ENCODE measurements at regions not wholly inside any gene's neighbourhood (a gene's known extent, or its start where the extent isn't known, plus 50 kb on each side); places are given as distances from the start of the nearest gene placed in this dataset.

DNA sequence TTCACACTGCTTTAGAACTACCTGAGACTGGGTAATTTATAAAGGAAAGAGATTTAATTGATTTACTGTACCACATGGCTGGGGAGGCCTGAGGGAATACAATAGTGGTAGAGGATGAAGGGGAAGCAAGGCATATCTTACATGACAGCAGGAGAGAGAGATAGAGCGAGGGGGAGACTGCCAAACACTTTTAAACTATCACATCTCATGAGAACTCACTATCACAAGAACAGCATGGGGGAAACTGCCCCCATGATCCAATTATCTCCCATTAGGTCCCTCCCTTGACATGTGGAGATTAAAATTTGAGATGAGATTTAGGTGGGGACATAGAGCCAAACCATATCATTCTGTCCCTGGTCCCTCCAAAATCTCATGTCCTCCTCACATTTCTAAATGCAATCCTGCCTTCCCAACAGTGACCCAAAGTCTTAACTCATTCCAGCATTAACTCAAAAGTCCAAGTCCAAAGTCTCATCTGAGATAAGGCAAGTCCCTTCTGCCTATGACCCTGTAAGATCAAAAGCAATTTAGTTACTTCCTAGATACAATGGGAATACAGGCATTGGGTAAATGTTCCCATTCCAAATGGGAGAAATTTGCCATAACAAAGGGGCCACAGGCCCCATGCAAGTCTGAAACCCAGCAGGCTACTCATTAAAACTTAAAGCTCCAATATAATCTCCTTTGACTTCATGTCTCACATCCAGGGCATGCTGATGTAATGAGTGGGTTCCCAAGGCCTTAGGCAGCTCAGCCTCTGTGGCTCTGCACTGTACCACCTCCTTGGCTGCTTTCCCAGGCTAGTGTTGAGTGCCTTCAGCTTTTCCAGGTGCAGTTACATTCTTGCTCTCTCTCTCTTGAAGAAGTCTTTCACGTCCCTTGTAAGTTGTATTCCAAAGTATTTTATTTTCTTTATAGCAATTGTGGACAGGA is 481.7 kb upstream of the TGFBR2 start:
- intact Hi-C loops (cut with DNase I) = no loop called here
- Histone ChIP-seq H3K36me3 (no peaks in the 10 kb centered on the region), H3K9me3 (no peaks in the 10 kb centered on the region), H3K27me3 (no peaks in the 10 kb centered on the region), H3K27ac (no peak overlapping the region), H3K4me1 (no peaks in the 10 kb centered on the region), H3K4me3 (no peak overlapping the region)
- no peak for ATAC-seq
- WGBS (ENCODE audit: insufficient coverage, low coverage, low lambda C conversion rate, missing lambda C conversion rate) = 86% methylated on average over 2 of the region's 2 CpGs
- DNase-seq = no peak
- TF ChIP-seq, protein P1, sequence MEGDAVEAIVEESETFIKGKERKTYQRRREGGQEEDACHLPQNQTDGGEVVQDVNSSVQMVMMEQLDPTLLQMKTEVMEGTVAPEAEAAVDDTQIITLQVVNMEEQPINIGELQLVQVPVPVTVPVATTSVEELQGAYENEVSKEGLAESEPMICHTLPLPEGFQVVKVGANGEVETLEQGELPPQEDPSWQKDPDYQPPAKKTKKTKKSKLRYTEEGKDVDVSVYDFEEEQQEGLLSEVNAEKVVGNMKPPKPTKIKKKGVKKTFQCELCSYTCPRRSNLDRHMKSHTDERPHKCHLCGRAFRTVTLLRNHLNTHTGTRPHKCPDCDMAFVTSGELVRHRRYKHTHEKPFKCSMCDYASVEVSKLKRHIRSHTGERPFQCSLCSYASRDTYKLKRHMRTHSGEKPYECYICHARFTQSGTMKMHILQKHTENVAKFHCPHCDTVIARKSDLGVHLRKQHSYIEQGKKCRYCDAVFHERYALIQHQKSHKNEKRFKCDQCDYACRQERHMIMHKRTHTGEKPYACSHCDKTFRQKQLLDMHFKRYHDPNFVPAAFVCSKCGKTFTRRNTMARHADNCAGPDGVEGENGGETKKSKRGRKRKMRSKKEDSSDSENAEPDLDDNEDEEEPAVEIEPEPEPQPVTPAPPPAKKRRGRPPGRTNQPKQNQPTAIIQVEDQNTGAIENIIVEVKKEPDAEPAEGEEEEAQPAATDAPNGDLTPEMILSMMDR (IDR thresholded peaks at IDR 0.05) = no peak
- TF ChIP-seq POLR2A (IDR thresholded peaks at IDR 0.05) = no peak

DNA sequence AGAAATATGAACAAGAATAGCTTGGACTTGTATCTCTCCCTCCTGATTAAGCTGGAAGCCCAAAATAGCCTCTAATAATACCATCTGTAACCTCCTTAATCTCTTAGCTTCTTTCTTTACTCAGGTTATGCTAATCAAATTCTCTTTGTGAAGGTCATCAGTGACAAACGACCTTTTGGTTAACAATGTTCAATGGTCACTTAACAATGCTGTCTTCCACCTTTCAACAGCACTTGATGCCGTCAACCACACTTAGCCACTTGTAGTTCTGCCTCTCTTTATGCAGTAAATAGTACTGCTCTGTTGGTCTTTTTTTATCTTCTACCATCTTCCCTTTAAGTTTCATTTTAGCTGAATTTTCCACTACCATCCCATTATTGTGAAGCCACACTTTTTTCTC is 476.6 kb upstream of the TGFBR2 start:
- H3K27ac ChIP-seq = no peak overlapping the region
- DNase-seq (no peak), ATAC-seq (no peak)
- intact Hi-C loops (cut with DNase I) = no loop called here
- no peaks in the 10 kb centered on the region for H3K4me1 ChIP-seq
- no peak overlapping the region for H3K4me3 ChIP-seq
- TF ChIP-seq, protein P1 (IDR thresholded peaks at IDR 0.05) = no peak
- no peak for TF ChIP-seq POLR2A (IDR thresholded peaks at IDR 0.05)
- no peaks in the 10 kb centered on the region for H3K36me3 ChIP-seq
- 45% methylated on average over 2 of the region's 2 CpGs for WGBS (ENCODE audit: insufficient coverage, low coverage, low lambda C conversion rate, missing lambda C conversion rate)
- H3K27me3 ChIP-seq = no peaks in the 10 kb centered on the region
- no peaks in the 10 kb centered on the region for H3K9me3 ChIP-seq

DNA sequence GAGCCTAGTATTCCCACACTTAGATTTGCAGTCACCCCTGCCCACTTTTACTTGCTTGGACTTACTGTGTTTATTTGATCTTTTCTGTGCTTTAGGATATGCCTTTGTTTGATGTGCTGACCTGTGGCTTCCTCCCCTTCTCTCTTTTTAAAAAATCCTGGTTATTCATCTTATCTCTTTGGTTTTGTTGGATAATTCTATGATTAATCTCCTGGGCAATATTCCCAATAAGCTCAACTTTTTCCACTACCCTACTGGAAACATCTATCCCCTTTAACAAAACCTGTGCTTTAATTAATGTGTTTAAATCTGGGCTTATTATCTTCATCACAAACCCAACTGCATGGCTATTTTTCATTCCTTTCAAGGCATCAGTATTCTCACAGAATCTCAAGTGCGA is 476.0 kb upstream of the TGFBR2 start:
- ATAC-seq (no peak), DNase-seq (no peak)
- no peak for TF ChIP-seq POLR2A (IDR thresholded peaks at IDR 0.05)
- no peaks in the 10 kb centered on the region for H3K4me1 ChIP-seq
- H3K27ac ChIP-seq = no peak overlapping the region
- H3K9me3 ChIP-seq = no peaks in the 10 kb centered on the region
- no peak overlapping the region for H3K4me3 ChIP-seq
- intact Hi-C loops (cut with DNase I) = no loop called here
- no peaks in the 10 kb centered on the region for H3K36me3 ChIP-seq
- WGBS (ENCODE audit: insufficient coverage, low coverage, low lambda C conversion rate, missing lambda C conversion rate) = 82% methylated on average over 1 of the region's 1 CpG
- no peaks in the 10 kb centered on the region for H3K27me3 ChIP-seq

GRCh38 chr3:30131191-30131590 is 475.2 kb upstream of the TGFBR2 start:
- DNase-seq (no peak), ATAC-seq (no peak)
- Histone ChIP-seq H3K27me3 (no peaks in the 10 kb centered on the region), H3K27ac (no peak overlapping the region), H3K4me1 (no peaks in the 10 kb centered on the region), H3K9me3 (no peaks in the 10 kb centered on the region), H3K4me3 (no peak overlapping the region), H3K36me3 (no peaks in the 10 kb centered on the region)
- intact Hi-C loops (cut with DNase I) = no loop called here
- TF ChIP-seq, protein P1 (IDR thresholded peaks at IDR 0.05) = no peak
- no peak for TF ChIP-seq POLR2A (IDR thresholded peaks at IDR 0.05)
- 88% methylated on average over 4 of the region's 4 CpGs for WGBS (ENCODE audit: insufficient coverage, low coverage, low lambda C conversion rate, missing lambda C conversion rate)

GRCh38 chr3:30135190-30135589 is 471.2 kb upstream of the TGFBR2 start:
- Histone ChIP-seq H3K4me1 (no peaks in the 10 kb centered on the region), H3K4me3 (no peak overlapping the region), H3K27me3 (no peaks in the 10 kb centered on the region), H3K27ac (no peak overlapping the region), H3K9me3 (no peaks in the 10 kb centered on the region), H3K36me3 (no peaks in the 10 kb centered on the region)
- 65% methylated on average over 4 of the region's 4 CpGs for WGBS (ENCODE audit: insufficient coverage, low coverage, low lambda C conversion rate, missing lambda C conversion rate)
- intact Hi-C loops (cut with DNase I) = no loop called here
- no peak for TF ChIP-seq POLR2A (IDR thresholded peaks at IDR 0.05)
- TF ChIP-seq, protein P1 (IDR thresholded peaks at IDR 0.05) = peak in 3 of 4 donors; percentile 8 to 38 (median 33)
- DNase-seq = no peak
- peak in 3 of 4 donors; percentile 49 to 68 (median 55) for ATAC-seq
